ENCODE measurements at regions not wholly inside any gene's neighbourhood (a gene's known extent, or its start where the extent isn't known, plus 50 kb on each side); places are given as distances from the start of the nearest gene placed in this dataset.
"Not testable (repeated sequence)": the region's sequence is repeated elsewhere in the genome, so short reads cannot be mapped to it uniquely, and the experiment has no call there.

DNA sequence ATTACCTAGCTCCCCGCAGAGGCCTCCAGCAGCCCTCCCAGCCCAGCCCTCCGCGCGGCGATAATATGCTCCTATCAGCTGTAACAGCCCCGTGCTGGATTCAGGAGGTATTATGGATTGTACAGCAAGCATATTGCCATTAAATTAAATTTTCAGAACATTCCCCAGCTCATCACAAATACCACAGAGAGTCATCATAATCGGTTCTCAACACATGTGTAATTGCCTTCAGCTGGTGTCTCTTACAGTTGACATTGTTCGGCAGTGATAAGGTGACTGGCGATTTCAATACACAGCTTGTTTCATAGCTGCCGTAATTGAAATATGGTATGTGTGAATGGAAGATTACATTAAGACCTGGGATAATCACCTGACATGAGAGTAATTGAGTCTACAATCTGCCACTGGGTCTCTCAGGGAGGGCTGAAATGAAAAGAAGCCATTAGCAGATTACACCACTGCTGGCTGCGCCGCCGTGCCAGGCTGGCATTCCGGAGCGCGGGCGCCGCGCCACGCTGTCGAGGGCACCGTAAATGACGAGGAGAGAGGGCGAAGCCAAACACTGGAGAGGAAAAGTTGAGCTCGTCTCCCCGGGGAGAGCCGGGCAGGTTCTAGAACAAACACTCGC lies 549.4 kb upstream of the SALL3 start:
- no peak for DNase-seq

DNA sequence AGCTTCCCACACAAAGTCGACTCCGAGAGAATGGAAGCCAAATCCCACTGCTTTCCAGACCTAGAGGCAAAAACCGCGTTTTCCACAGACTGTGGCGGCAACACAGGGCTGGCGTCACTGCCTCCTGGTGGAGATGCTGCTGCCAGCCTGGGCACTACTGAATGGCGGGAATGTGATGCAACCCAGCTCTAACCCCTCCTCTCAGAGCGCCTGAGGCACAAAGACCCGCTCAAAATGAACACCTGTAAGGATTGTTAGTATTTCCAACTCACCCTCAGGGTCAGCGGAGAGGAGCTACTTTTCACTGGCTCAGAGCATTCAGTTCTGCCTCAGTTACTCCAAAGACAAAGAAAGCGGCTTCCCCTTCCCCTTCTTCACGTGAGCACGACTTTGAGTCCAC lies 548.0 kb upstream of the SALL3 start:
- no peak for DNase-seq

DNA sequence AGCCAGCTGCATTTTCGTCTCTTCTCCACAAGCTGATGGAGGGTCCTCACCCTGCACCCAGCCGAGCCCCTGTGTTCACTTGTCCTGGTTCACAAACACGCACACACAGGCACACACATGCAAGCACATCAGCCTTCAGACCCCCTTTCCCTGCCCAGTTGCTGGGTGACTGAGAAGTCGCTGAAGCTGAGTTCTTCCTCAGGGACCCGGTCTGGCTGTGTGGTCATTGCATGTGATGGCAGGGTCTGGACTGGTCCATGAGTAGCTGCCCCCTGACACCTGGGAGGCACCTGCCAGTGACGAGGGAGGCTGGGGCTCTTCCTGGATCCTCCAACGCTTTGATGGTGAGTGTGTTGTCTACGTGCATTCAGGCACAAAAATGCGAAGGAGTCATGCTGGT lies 546.1 kb upstream of the SALL3 start:
- no peak for DNase-seq

DNA sequence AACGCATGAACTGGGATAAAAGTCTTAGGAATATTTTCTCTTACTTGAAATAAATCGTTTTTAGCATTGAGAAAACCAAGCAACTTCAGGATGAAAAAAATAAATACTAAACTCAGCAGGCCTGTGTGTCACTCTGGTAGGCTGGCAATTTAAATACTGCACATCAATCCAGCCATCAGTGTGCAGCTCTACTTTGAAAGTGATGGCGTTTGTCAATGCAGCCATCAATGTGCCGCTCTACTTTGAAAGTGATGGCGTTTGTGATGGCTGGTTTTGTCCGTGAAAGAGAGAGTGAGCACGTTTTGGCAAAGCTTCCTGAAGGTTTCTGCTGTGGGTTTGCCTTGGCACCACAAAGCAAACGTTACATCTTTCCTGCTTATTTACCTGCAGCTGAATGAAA lies 543.5 kb upstream of the SALL3 start:
- DNase-seq, result no peak

DNA sequence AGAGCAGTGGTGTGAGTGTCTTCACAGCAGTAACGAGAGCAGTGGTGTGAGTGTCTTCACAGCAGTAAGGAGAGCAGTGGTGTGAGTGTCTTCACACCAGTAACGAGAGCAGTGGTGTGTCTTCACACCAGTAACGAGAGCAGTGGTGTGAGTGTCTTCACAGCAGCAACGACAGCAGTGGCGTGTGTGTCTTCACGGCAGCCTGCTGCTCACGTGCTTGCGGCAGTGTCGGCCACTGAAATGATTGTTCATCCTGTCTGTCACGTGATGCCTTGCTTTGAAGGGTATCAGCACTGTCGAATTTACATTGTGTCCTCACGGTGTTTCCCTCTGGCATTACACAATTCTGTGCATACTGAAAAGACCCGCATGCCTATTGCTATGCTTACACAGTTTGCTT lies 541.4 kb upstream of the SALL3 start:
- not testable (repeated sequence) for DNase-seq

DNA sequence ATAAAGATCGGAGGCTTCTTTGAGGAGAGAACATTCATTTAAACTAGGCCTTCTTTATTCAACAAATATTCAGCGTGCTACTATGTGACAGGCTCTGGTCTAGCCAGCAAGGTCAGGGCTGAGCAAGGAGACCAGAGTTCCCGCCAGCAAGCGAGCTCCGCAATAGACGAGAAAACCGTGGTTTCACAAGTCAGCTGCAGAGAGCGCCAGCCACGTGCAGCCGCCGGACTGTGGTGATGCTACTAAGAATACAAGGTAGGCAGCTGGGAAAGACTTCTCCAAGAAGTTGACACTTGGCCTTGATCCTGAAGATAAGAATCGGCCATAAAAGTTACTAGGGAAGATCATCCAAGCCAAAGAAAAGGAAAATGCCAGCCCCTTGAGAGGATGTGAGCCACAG lies 533.7 kb upstream of the SALL3 start:
- no peak for DNase-seq

DNA sequence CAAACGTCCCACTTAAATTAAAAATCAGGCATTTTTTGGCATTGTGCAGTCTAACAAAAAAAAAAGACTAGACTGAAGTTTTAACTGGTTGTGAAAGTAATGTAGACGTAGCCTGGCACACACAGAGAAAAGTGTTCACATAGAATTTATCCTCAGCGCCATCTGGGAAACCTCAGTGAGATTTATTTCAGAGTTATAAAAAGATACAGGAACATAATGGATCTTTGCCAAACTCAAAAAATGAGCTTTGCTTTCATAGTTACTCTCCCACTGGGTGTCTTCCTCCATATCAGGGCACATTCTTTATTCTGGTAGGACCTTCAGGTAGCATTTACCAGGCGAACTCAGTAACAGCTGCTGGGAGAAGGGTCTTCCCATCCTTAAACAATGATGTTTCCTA lies 532.4 kb upstream of the SALL3 start:
- no peak for DNase-seq

DNA sequence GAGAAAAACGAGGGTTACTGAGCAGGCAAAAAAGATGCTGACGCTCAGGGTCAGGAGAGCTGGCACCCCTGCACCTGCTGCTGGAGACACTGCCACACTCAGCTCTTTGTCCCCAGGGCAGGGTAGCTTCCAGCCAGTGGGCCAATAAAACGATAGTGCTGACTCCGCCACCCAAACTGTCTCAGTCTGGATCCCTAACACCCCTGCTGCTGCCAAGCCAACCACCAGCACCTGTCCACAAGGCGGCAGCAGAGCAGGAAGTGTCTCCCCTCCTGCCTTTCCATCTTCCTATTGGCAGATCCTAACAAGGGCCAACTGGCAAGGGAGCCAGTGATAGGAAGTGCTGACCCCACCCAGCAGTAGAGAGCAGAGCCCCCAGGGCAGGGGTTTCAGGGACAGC lies 531.5 kb upstream of the SALL3 start:
- no peak for DNase-seq

DNA sequence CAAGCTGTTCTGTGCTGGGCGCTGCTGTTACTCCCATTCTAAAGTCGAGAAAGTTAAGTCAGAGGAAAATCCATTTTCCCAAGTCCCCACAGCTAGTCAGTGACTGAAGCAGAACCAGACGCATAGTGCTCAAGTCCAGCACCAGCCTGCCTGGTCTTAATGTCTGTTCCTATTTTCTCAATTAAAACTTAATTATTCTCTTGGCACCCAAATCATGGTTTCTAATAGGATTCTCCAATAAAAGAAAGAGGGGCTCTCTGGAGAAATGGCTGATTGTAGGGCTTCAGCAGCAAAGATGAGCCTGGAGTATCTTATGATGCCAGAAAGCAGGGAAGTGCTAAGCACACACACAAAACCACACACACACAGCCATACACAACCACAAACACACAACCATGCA lies 531.0 kb upstream of the SALL3 start:
- no peak for DNase-seq

DNA sequence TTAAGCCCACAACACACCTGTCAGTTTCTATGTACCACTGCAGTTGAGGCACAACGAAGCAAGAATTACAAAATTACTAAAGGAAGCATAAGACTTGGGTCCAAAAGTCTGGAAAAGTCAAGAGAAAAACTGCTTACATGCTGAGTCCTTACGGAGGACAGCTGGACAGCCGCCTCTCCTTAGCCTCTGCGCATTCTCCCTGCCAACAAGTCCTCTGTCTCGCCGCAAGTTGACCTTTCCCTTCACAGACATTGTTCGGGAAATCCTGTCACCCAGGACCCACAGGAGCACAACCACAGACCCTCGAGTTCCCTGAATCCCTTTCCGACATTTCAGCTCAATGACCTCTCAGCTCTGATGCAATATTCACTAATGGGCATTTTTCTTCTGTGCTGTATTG lies 525.4 kb upstream of the SALL3 start:
- no peak for DNase-seq

DNA sequence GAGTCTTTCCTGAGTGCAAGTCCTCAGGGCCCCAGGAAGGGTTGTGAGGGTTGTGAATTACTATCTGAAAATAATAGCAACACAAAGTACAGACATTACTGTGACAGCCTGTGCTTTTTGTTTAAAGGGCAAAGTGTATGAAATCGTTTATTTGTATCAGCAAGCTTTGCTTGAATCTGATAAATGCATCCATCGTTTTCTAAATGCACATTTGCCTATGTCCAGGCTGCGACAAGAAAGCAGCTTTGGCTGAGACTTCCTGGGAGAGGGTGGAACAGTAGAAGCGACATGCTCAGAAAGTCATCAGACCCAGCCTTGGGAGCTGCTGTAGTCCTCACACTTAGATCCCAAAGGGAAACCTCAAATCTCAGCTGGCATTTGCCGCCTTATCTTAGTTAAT lies 524.2 kb upstream of the SALL3 start:
- no peak for DNase-seq

DNA sequence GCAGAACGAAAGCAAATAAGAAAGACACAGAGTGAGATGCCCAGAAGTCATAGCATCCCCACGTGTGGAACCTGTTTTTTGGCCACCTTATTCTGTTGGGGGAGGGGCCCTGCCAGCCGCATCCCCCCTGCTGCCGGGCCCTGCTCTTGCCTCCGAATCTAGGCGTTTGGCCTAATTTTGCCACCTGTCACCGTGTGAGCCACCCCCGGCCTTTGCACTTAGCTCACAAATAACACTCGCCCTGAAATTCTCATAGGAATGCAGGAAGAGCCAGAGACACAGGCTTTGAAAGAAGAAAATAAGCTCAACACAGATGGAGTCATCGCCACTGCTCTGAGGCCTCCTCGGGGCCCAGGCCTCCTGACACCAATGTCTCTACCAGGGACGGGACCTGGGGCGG lies 522.6 kb upstream of the SALL3 start:
- no peak for DNase-seq

DNA sequence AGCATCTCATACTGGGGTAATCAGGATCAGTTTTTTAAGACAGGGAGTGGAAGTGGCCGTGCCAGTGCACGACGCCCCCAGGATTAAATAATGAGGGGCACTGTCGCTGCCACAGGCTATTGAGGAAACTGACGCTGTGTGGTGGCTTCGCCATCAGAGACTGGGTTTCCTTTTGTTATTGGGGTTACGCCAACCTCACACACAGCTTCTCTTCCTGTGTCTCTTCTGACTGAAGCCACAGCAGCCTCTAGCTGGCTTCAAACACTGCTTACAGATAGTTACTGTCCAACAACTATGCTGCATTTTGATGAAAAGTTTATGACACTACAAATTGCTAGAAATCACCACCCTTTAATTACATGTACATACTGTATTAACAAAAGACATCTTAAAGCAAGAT lies 521.9 kb upstream of the SALL3 start:
- no peak for DNase-seq

DNA sequence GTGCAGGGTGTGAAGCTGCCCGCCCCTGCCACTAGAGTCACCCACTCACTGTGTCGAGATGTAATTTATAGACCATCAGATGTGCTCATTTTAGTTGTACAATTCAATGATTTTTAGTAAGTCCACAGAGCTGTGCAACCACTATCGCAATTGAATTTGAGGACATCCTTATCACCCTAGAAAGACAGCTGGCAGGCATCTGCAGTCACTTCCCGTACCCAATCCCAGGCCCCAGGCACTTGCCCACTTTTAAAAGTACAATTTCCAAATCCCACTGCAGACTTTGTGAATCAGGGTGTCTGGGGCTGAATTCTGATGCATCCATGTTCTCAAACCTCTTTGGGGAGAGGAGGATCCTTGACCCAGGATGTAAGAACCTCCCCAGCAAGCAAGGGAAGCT lies 521.3 kb upstream of the SALL3 start:
- no peak for DNase-seq

DNA sequence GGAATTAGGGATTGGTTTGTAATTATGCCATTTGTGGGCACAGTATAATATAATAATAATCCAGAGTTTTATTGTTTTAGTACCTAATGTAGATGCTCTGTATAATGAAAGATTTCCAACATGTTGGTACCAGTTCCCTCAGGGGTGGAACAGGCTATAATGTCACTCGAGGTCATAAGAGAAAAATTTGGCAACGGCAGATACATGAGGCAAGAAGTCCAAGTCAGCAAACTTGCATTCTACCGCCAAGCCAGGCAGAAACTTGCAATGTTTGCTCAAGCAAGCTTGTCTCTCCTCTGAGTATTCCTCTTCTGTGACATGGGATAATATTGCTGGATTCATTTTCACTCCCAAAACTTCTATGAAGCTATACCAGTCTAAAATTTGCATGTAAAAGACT lies 520.0 kb upstream of the SALL3 start:
- DNase-seq, result no peak

DNA sequence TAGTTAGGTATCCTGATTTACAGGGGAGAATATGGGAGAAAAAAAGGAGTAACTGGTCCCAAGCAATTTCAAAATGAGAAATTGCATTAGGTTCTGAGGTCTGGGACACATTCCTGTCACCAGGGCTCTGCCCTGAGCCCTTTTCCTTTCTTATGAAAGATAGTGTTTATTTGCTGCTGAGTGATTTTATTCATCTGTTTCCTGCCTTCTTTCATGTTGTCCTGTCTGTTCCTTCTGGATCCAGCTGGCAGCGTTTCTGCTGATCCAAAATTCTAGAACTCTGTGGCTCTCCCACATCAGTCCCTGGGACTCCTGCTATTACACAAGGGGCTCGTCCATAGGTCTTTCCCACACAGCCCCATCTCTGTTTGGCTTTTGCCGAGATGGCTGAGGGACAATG lies 519.1 kb upstream of the SALL3 start:
- DNase-seq, result no peak

DNA sequence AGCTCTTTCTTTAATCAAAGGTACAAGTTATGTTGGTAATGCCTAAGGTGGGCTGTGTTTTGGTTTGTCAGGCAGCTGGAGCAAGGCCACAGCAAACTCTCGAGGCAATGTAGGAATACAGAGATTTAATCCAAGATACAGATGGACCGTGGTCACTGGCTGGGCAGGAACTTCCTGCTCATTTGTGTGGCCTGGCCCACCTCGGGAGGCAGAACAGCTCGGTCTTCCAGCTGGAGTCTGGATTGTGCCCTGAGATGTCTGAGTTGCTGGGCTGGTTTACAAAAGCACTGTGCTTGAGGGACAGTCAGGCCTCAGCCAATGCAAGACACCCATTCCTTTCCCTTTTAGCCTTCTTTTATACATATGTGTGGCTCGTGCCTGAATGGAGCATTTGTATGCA lies 506.1 kb upstream of the SALL3 start:
- no peak for DNase-seq

DNA sequence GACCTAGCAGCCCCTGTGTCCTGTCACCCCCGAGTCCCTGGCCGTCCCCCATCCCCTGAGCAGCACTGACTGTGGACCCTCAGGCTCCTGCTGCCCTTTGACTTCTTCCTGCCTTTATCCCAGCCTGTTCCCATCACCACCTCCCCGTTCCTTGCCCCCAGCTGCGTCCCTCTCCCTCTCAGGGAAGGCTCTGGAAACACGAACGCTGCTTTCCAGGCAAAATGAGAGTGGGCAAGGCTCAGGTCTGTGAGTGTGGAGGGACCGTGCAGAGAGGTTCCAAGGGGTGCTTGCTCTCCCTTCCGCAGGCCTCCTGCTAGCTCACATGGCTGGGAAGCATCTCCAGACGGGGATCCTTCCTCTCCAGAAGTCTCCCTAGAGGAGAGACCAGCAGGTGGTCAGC lies 501.8 kb upstream of the SALL3 start:
- no peak for DNase-seq

DNA sequence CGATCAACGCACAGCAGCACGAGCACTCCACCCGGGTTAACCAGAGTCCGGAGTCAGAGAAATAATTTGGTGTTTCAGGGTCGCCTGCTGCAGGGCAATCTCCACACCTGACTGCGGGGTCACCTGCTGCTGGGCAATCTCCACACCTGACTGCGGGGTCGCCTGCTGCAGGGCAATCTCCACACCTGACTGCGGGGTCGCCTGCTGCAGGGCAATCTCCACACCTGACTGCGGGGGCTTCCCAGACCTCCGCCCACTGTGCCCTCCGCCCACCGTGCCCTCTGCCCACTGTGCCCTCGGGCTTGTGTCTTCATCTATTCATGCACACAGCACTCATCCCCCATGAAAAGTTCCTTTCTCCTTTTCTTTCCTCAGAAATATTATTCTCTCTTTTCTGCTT lies 500.2 kb upstream of the SALL3 start:
- no peak for DNase-seq

DNA sequence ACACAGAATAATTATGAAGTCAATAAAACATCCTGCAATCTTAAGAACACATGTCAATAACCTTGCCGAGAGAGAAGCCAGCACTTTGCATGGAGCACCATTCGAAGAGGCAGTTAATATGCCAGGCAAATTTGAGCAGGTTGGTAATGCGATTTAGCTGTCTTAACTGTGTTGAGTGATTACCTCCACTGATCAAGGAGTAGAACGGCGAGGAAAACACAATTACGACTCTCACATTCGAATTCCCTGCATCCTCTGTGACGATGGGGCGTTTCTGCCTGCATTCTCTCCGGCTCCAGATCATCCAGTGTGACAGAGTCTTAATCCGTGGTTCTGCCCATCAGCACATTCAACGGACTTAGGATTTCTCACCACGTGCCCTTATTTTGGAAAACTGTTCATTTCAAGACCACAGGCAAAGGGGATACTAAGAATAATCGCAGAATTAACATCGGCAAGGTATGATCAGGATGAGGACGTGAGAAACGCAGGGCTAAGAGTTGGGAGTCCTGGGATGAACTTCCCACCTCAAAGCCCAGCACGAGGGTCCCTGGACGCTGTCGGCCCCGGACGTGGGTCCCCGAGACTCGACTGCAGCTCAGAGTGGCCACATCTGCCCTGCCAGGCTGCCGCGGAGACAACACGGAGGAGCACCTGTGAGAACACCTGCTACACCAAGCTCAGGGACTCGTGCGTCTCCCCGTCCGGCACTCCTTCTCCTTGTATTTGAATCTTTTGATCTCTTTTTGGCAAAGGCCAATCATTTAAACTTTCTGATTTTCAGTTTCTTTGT lies 499.2 kb upstream of the SALL3 start:
- DNase-seq, result no peak

DNA sequence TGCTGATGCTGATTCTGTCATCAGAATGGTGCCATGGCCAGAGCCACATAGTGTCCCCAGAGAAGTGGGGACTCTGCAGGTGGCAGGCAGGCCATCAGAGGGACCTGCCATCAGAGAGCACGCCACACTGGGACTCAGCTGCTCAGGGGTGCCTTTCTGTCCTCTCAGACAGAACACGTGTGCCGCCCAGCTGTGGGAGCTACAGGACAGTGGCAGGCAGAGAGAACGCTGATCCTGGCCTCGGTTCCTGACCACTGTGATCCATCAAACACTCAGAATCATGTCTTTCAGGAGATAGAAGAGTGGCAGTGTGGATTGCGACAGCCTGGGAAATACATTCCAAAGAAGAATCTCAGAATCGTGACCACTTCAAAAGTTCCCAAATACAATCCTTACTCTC lies 497.2 kb upstream of the SALL3 start:
- DNase-seq, result no peak

DNA sequence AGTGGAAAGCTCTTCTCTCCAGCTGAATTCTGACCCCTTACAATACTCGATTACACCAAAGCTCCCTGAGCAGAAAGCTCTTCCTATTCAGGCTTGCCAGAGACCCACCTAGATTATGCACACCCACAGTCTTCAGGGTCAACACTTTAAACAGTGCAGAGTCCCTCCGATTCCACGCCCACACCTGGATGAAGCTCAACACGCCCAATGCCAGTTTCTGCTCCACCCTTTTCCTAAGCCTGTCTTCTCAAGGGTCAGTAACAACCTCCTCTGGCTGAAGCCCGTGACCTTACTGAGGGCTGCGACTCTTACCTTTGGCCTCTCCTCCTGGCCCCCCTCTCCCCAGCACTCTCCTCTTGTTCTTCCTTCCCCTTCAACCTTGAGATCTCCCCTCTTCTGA lies 492.0 kb upstream of the SALL3 start:
- no peak for DNase-seq

DNA sequence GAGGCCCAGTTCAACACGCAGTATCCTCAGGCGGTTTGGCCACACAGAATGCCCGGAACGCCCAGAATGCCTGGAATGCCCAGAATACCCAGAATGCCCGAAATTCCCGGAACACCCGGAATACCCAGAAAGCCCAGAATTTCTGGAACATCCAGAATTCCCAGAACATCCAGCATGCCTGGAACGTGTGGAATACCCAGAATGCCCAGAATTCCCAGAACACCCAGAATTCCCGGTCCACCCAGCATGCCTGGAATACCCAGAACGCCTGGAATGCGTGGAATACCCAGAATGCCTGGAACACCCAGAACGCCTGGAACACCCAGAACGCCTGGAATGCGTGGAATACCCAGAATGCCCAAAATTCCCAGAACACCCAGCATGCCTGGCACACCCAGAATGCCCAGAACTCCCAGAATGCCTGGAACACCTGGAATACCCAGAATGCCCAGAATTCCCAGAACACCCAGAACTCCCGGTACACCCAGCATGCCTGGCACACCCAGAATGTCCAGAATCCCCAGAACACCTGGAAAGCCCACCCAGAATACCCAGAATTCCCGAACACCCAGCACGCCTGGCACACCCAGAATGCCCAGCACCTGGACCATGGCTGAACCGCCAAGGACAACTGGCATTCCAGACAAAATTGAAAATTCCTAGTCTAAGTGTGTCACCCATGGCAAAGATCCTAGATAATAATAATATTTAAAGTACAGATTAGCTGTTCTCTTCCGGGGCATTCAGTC lies 487.4 kb upstream of the SALL3 start:
- no peak for DNase-seq

DNA sequence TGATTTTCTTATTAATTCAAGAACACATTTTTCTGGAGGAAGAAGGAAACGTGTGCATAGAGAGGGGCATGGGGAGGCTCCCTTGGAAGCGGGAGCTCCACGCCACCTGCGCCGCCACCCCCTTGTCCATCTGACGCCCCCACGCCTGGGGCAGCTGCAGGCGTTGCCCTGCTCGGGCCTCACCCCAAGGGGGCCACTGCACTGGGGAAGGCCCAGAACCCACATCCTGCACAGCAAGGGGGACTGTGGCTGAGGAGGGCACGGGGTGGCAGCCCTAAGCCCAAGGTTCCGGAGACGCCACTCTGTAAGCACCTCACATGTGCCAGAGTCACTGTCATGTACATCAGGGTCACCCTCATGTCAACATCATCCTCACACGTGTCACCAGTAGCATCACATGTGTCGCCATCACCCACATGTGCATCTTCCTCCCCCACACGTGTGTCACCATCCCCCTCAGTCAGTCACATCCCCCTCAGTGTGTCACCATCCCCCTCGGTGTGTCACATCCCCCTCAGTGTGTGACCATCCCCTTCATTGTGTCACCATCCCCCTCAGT lies 486.7 kb upstream of the SALL3 start:
- DNase-seq, result no peak

All from activated T-cell treated with anti-CD3 and anti-CD28 coated beads, Interleukin-2, amount 50 U/mL, for 1 hour (primary cell).